GM21786 (cell line): ENCODE measurements at regions not wholly inside any gene's neighbourhood (a gene's known extent, or its start where the extent isn't known, plus 50 kb on each side); places are given as distances from the start of the nearest gene placed in this dataset.
A peak's percentile ranks its signal among the peaks of the same experiment; 100 is the strongest.

Experiments used
- ATAC-seq: cut with Tn5 transposase; IDR thresholded peaks from one replicate; pipeline ENCODE4 v1.9.1; 2021; ENCODE audit not compliant: unreplicated experiment

- ATAC-seq, result no peak
Measured at GRCh38 chr2:183283209-183283608, 159.0 kb downstream of the NUP35 start.

GRCh38 chr2:183284606-183285005, 160.4 kb downstream of the NUP35 start:
- no peak for ATAC-seq

GRCh38 chr2:183291436-183291835, 167.2 kb downstream of the NUP35 start:
- no peak for ATAC-seq

- no peak for ATAC-seq
Measured at GRCh38 chr2:183292028-183292427, 167.8 kb downstream of the NUP35 start.

GRCh38 chr2:183339311-183339710, 215.1 kb downstream of the NUP35 start:
- no peak for ATAC-seq

- no peak for ATAC-seq
Measured at GRCh38 chr2:183341057-183341456, 216.8 kb downstream of the NUP35 start.

- ATAC-seq, result no peak
Measured at GRCh38 chr2:183347969-183348368, 223.7 kb downstream of the NUP35 start.

GRCh38 chr2:183348492-183348891, 224.2 kb downstream of the NUP35 start:
- ATAC-seq, result peak; percentile 88

- peak; percentile 38 for ATAC-seq
Measured at GRCh38 chr2:183349091-183349490, 224.8 kb downstream of the NUP35 start.

- ATAC-seq, result no peak
Measured at GRCh38 chr2:183359867-183360266, 235.6 kb downstream of the NUP35 start.

- no peak for ATAC-seq
Measured at GRCh38 chr2:183371545-183371944, 247.3 kb downstream of the NUP35 start.

GRCh38 chr2:183375821-183376220, 251.6 kb downstream of the NUP35 start:
- no peak for ATAC-seq

- peak; percentile 56 for ATAC-seq
Measured at GRCh38 chr2:183383854-183384253, 259.6 kb downstream of the NUP35 start.

- ATAC-seq, result no peak
Measured at GRCh38 chr2:183389546-183390080, 265.4 kb downstream of the NUP35 start.

- no peak for ATAC-seq
Measured at GRCh38 chr2:183390109-183390508, 265.9 kb downstream of the NUP35 start.

GRCh38 chr2:183404392-183404791, 280.1 kb downstream of the NUP35 start:
- no peak for ATAC-seq

GRCh38 chr2:183408562-183408961, 284.3 kb downstream of the NUP35 start:
- no peak for ATAC-seq

GRCh38 chr2:183409662-183410061, 285.4 kb downstream of the NUP35 start:
- ATAC-seq, result no peak

- ATAC-seq, result no peak
Measured at GRCh38 chr2:183416753-183417152, 292.5 kb downstream of the NUP35 start.

- ATAC-seq, result no peak
Measured at GRCh38 chr2:183426825-183427224, 302.6 kb downstream of the NUP35 start.

- ATAC-seq, result no peak
Measured at GRCh38 chr2:183427558-183427957, 303.3 kb downstream of the NUP35 start.

GRCh38 chr2:183428881-183429280, 304.6 kb downstream of the NUP35 start:
- ATAC-seq, result no peak

GRCh38 chr2:183438541-183438940, 314.3 kb downstream of the NUP35 start:
- ATAC-seq, result no peak

- no peak for ATAC-seq
Measured at GRCh38 chr2:183455056-183455455, 330.8 kb downstream of the NUP35 start.
